Mesenchymal stem cell (in vitro differentiated cells and primary cell): ENCODE measurements at regions not wholly inside any gene's neighbourhood (a gene's known extent, or its start where the extent isn't known, plus 50 kb on each side); places are given as distances from the start of the nearest gene placed in this dataset.

Experiments
- DNase-seq: peaks from one replicate; pipeline ENCODE4 v3.0.0-alpha.2; 2013
- H2AFZ ChIP-seq: one replicate; pipeline ENCODE4 v1.6.1; 2013; ENCODE audit warnings: low read depth, mild to moderate bottlenecking, control low read depth, inconsistent platforms, low read length, moderate library complexity
- H2AK5ac ChIP-seq: 2 replicates; pipeline ENCODE4 v1.6.1; 2013; ENCODE audit warnings: low read length, moderate library complexity, mild to moderate bottlenecking, inconsistent platforms; ENCODE audit not compliant: severe bottlenecking
- H2BK120ac ChIP-seq: one replicate; pipeline ENCODE4 v1.6.1; 2013; ENCODE audit warnings: low read depth, mild to moderate bottlenecking, inconsistent platforms, low read length, moderate library complexity
- H2BK12ac ChIP-seq, 2 experiments: one replicate each; pipeline ENCODE4 v1.6.1; 2013; ENCODE audit warnings: inconsistent platforms in 2 of 2, low read length in 2 of 2, mild to moderate bottlenecking in 2 of 2, moderate library complexity in 2 of 2, control low read depth in 1 of 2
- H2BK15ac ChIP-seq: one replicate; pipeline ENCODE4 v1.6.1; 2013; ENCODE audit warnings: mild to moderate bottlenecking, low read depth, inconsistent platforms; ENCODE audit not compliant: poor library complexity, severe bottlenecking
- H2BK5ac ChIP-seq: 2 replicates; pipeline ENCODE4 v1.6.1; 2013; ENCODE audit warnings: low read depth, mild to moderate bottlenecking, low read length, control low read depth, inconsistent platforms; ENCODE audit not compliant: poor library complexity, severe bottlenecking
- H3K14ac ChIP-seq, 2 experiments: one replicate each; pipeline ENCODE4 v1.6.1; 2013; ENCODE audit warnings: inconsistent platforms in 2 of 2, low read length in 2 of 2, control low read depth in 1 of 2, mild to moderate bottlenecking in 1 of 2, moderate library complexity in 1 of 2
- H3K18ac ChIP-seq, 2 experiments: one replicate each; pipeline ENCODE4 v1.6.1; 2013; ENCODE audit warnings: inconsistent platforms in 2 of 2, low read length in 2 of 2, control low read depth in 1 of 2, low read depth in 1 of 2, mild to moderate bottlenecking in 1 of 2
- H3K23ac ChIP-seq, 2 experiments: one replicate each; pipeline ENCODE4 v1.6.1; 2013; ENCODE audit warnings: inconsistent platforms in 2 of 2, low read length in 2 of 2, mild to moderate bottlenecking in 2 of 2, moderate library complexity in 2 of 2, control low read depth in 1 of 2
- H3K27ac ChIP-seq: 2 replicates; pipeline ENCODE4 v1.5.1; 2013; ENCODE audit warnings: mild to moderate bottlenecking, moderate library complexity, low read length, control low read depth, inconsistent platforms; ENCODE audit not compliant: poor library complexity, severe bottlenecking
- H3K27me3 ChIP-seq, 2 experiments: 2 replicates each; pipeline versions ENCODE4 v1.6.1 to v1.7.0; 2013; ENCODE audit warnings: low read length in 2 of 2, mild to moderate bottlenecking in 2 of 2, moderate library complexity in 2 of 2, control low read depth in 1 of 2, inconsistent platforms in 1 of 2; ENCODE audit not compliant: control insufficient read depth in 1 of 2, insufficient read depth in 1 of 2
- H3K36me3 ChIP-seq, 2 experiments: 2 replicates each; pipeline versions ENCODE4 v1.6.1 to v1.7.0; 2013; ENCODE audit warnings: low read length in 2 of 2, control low read depth in 1 of 2, inconsistent platforms in 1 of 2, low read depth in 1 of 2, mild to moderate bottlenecking in 1 of 2; ENCODE audit not compliant: insufficient read depth in 2 of 2, control insufficient read depth in 1 of 2
- H3K4ac ChIP-seq, 2 experiments: one replicate each; pipeline ENCODE4 v1.6.1; 2013; ENCODE audit warnings: inconsistent platforms in 2 of 2, low read length in 2 of 2, mild to moderate bottlenecking in 2 of 2, moderate library complexity in 2 of 2, control low read depth in 1 of 2, low read depth in 1 of 2
- H3K4me1 ChIP-seq: 2 replicates; pipeline ENCODE4 v1.6.1; 2013; ENCODE audit warnings: low read depth, low read length, control low read depth; ENCODE audit not compliant: control insufficient read depth, insufficient read depth
- H3K4me2 ChIP-seq: 2 replicates; pipeline ENCODE4 v1.6.1; 2013; ENCODE audit warnings: low read length, mild to moderate bottlenecking, inconsistent platforms; ENCODE audit not compliant: poor library complexity, severe bottlenecking
- H3K4me3 ChIP-seq, 2 experiments: 2 replicates each; pipeline versions ENCODE4 v1.5.1 to v1.7.0; 2013; ENCODE audit warnings: low read length in 2 of 2, mild to moderate bottlenecking in 2 of 2, control low read depth in 1 of 2, low read depth in 1 of 2; ENCODE audit not compliant: insufficient read depth in 1 of 2
- H3K79me1 ChIP-seq: replicated peaks from 2 replicates; pipeline ENCODE4 v1.6.1; 2013; ENCODE audit warnings: mild to moderate bottlenecking, control low read depth, low read length, inconsistent platforms; ENCODE audit not compliant: poor library complexity, severe bottlenecking
- H3K9ac ChIP-seq: 2 replicates; pipeline ENCODE4 v1.7.0; 2013; ENCODE audit warnings: mild to moderate bottlenecking, low read length, moderate library complexity
- H3K9me3 ChIP-seq: 2 replicates; pipeline ENCODE4 v1.7.0; 2013; ENCODE audit warnings: mild to moderate bottlenecking, low read length; ENCODE audit not compliant: control insufficient read depth
- H4K8ac ChIP-seq: one replicate; pipeline ENCODE4 v1.6.1; 2013; ENCODE audit warnings: inconsistent platforms, mild to moderate bottlenecking, low read length, moderate library complexity
- H4K91ac ChIP-seq: one replicate; pipeline ENCODE4 v1.6.1; 2013; ENCODE audit warnings: mild to moderate bottlenecking, low read length, inconsistent platforms
- WGBS: methylation state at CpG from one replicate; pipeline ENCODE4 v1.1.7; 2013; ENCODE audit warnings: mixed read lengths; 5-methylcytosine and 5-hydroxymethylcytosine counted together

GRCh38 chrX:97828471-97828870 is 944.8 kb downstream of the RPA4 start:
- Histone ChIP-seq H3K4me2 (no peak overlapping the region), H2BK15ac (no peak overlapping the region), H3K36me3 (no peaks in the 10 kb centered on the region), H2BK5ac (no peak overlapping the region), H3K18ac (no peak overlapping the region), H2BK120ac (no peak overlapping the region), H3K9me3 (no peaks in the 10 kb centered on the region), H3K23ac (no peak overlapping the region), H3K27ac (no peak overlapping the region), H2BK12ac (no peak overlapping the region), H4K8ac (no peak overlapping the region), H2AK5ac (no peak overlapping the region), H3K4me3 (no peak overlapping the region), H2AFZ (no peak overlapping the region), H3K4me1 (no peaks in the 10 kb centered on the region), H3K9ac (no peak overlapping the region), H3K79me1 (no peaks in the 10 kb centered on the region), H3K14ac (no peak overlapping the region), H3K4ac (no peak overlapping the region), H4K91ac (no peak overlapping the region), H3K27me3 (peaks cover 0 to 6% of the 10 kb centered on the region in 2 experiments)
- DNase-seq = no peak
- WGBS = no CpG with 5 or more reads among the region's 1 CpG

DNA sequence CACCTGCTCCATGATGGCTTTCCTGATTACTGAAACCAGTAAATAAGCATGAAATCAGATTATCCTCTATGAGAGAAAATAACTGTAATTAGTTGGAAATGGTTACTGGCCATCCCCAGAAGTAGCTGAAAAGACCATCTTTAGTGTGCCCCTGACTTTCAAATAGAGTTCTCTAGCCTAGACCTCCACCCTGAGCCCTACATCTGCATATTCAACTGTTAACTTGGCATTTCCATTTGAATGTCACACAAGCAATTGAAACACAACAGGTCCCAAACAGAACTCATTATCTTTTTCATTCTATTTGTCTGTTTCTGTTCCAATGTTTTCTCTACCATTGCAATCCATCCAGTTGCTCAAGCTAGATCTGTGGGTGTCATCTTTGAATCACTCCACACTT is 952.3 kb downstream of the RPA4 start:
- no peak overlapping the region for H2BK12ac ChIP-seq
- no peak overlapping the region for H2BK15ac ChIP-seq
- peaks cover 2% of the 10 kb centered on the region for H3K9me3 ChIP-seq
- no peak overlapping the region for H4K8ac ChIP-seq
- H3K79me1 ChIP-seq = no peaks in the 10 kb centered on the region
- no peaks in the 10 kb centered on the region for H3K4me1 ChIP-seq
- peaks cover 0 to 5% of the 10 kb centered on the region in 2 experiments for H3K27me3 ChIP-seq
- no peak overlapping the region for H2AFZ ChIP-seq
- no peak overlapping the region for H4K91ac ChIP-seq
- no peak for DNase-seq
- H2BK120ac ChIP-seq = no peak overlapping the region
- no peak overlapping the region for H2AK5ac ChIP-seq
- H3K18ac ChIP-seq = no peak overlapping the region
- no peak overlapping the region for H3K9ac ChIP-seq
- H3K14ac ChIP-seq = no peak overlapping the region
- no peaks in the 10 kb centered on the region for H3K36me3 ChIP-seq
- H3K4me2 ChIP-seq = no peak overlapping the region
- no peak overlapping the region for H3K27ac ChIP-seq
- H3K4ac ChIP-seq = no peak overlapping the region
- H3K4me3 ChIP-seq = no peak overlapping the region
- H3K23ac ChIP-seq = no peak overlapping the region
- no peak overlapping the region for H2BK5ac ChIP-seq

DNA sequence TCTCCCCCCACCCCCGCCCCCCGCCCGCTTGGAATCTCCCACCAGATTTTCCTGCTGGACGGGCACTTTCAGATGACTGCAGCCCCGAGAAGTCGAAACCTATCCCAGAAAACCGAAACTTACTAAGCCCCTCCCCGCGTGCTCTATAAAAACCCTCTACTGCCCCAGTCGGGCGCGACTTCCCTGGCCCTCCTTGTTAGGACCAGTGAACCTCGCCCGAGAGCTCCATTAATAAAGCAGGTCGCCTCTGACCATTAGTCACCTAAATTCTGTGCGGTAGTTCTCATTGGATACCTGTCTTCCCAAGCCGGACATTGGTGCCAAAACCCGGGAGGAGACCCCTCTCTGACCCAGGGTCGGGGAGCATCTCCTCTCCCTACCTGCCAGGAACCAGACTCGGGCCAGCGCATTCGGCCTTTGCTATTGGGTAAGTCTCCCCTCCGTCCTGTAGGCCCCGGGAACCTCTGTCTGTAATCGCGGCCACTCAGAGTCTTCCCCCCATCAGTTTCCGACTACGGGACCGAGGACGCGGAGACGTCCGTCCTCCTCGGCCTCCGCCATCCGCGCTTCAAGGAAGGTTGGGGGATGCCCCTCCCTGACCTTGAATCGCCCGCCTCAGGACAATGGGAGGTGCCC is 958.0 kb downstream of the RPA4 start:
- Histone ChIP-seq H2BK120ac (no peak overlapping the region), H4K8ac (no peak overlapping the region), H3K14ac (no peak overlapping the region), H3K36me3 (no peaks in the 10 kb centered on the region), H3K4me2 (no peak overlapping the region), H3K4me3 (no peak overlapping the region), H3K9me3 (peaks cover 7% of the 10 kb centered on the region), H3K23ac (no peak overlapping the region), H2AK5ac (no peak overlapping the region), H2BK15ac (no peak overlapping the region), H2AFZ (no peak overlapping the region), H3K79me1 (no peaks in the 10 kb centered on the region), H2BK12ac (no peak overlapping the region), H2BK5ac (no peak overlapping the region), H3K4me1 (no peaks in the 10 kb centered on the region), H3K18ac (no peak overlapping the region), H3K27ac (no peak overlapping the region), H3K27me3 (peaks cover 0 to 5% of the 10 kb centered on the region in 2 experiments), H4K91ac (no peak overlapping the region), H3K4ac (no peak overlapping the region), H3K9ac (no peak overlapping the region)
- WGBS = 96% methylated on average over 35 of the region's 39 CpGs
- DNase-seq = no peak

- H3K4me1 ChIP-seq = no peaks in the 10 kb centered on the region
- no peaks in the 10 kb centered on the region for H3K79me1 ChIP-seq
- peaks cover 7% of the 10 kb centered on the region for H3K9me3 ChIP-seq
- WGBS = 96% methylated on average over 35 of the region's 35 CpGs
- H3K27me3 ChIP-seq = peaks cover 0 to 5% of the 10 kb centered on the region in 2 experiments
- no peak overlapping the region for H3K14ac ChIP-seq
- no peak overlapping the region for H3K18ac ChIP-seq
- H4K8ac ChIP-seq = no peak overlapping the region
- H3K9ac ChIP-seq = no peak overlapping the region
- no peak overlapping the region for H2BK12ac ChIP-seq
- no peak overlapping the region for H3K4ac ChIP-seq
- no peak overlapping the region for H2BK5ac ChIP-seq
- H3K23ac ChIP-seq = no peak overlapping the region
- no peak overlapping the region for H3K4me3 ChIP-seq
- H2AK5ac ChIP-seq = no peak overlapping the region
- no peak for DNase-seq
- H2AFZ ChIP-seq = no peak overlapping the region
- H3K4me2 ChIP-seq = no peak overlapping the region
- H3K36me3 ChIP-seq = no peaks in the 10 kb centered on the region
- H3K27ac ChIP-seq = no peak overlapping the region
- H2BK120ac ChIP-seq = no peak overlapping the region
- H4K91ac ChIP-seq = no peak overlapping the region
- no peak overlapping the region for H2BK15ac ChIP-seq
These were observed 958.9 kb downstream of the RPA4 start for GRCh38 chrX:97842468-97843199.
